Right lobe of liver (tissue), 6 donors: ENCODE measurements at regions not wholly inside any gene's neighbourhood (a gene's known extent, or its start where the extent isn't known, plus 50 kb on each side); places are given as distances from the start of the nearest gene placed in this dataset.
"Not testable (repeated sequence)": the region's sequence is repeated elsewhere in the genome, so short reads cannot be mapped to it uniquely, and the experiment has no call there.

ENCODE experiments used
- ATAC-seq, 4 donors: fragments of 200-7000 bp; cut with Tn5 transposase; one replicate each; pipeline ENCODE4 v1.9.1; 2020; ENCODE audit warnings: mild to moderate bottlenecking in 4 of 4, moderate library complexity in 4 of 4
- DNase-seq, 3 donors: peaks; one replicate each; pipeline ENCODE4 v3.0.0-alpha.2; 2020
- H3K27ac ChIP-seq, 3 donors: fragments of 200-600 bp; one replicate each; pipeline ENCODE4 v1.8.0; 2022
- H3K27me3 ChIP-seq, 2 donors: fragments of 200-600 bp; one replicate each; pipeline ENCODE4 v1.8.0; 2022
- H3K36me3 ChIP-seq, 4 donors: fragments of 200-600 bp; sonication (generic) in 1 of 4; one replicate each; pipeline versions ENCODE4 v1.5.1 to v1.8.0; 2017 to 2022; ENCODE audit warnings: control low read depth in 1 of 4
- H3K4me1 ChIP-seq, 4 donors: fragments of 200-600 bp; sonication (generic) in 1 of 4; one replicate each; pipeline versions ENCODE4 v1.5.1 to v1.8.0; 2017 to 2022; ENCODE audit warnings: control low read depth in 1 of 4
- H3K4me3 ChIP-seq, 3 donors: fragments of 200-600 bp; one replicate each; pipeline ENCODE4 v1.8.0; 2022
- H3K9me3 ChIP-seq, 4 donors: fragments of 200-600 bp; sonication (generic) in 1 of 4; one replicate each; pipeline versions ENCODE4 v1.5.1 to v1.8.0; 2017 to 2022; ENCODE audit warnings: control low read depth in 1 of 4
- POLR2A ChIP-seq: fragments of 450-650 bp; IDR thresholded peaks from one replicate; pipeline ENCODE4 v1.6.1; 2017; ENCODE audit warnings: antibody characterized with exemption, mild to moderate bottlenecking
- WGBS: methylation state at CpG from one replicate; pipeline ENCODE4 v1.1.6; 2018; ENCODE audit warnings: low coverage, low lambda C conversion rate; ENCODE audit not compliant: insufficient coverage; ENCODE audit errors: missing lambda C conversion rate; 5-methylcytosine and 5-hydroxymethylcytosine counted together
- intact Hi-C, 2 donors: fragments of 100-400 bp; cut with DNase I; formaldehyde crosslinking; loops; one replicate each; pipeline versions ENCODE4 v1.11.2 to v1.14.1; 2022
- TF ChIP-seq, protein P1 (sequence below), 4 donors: fragments of 200-600 bp in 3 of 4; fragments of 450-650 bp in 1 of 4; IDR thresholded peaks; one replicate each; pipeline versions ENCODE4 v1.5.1 to v1.8.0; 2016 to 2022; ENCODE audit warnings: antibody characterized with exemption in 4 of 4, mild to moderate bottlenecking in 2 of 4
- donor health status: DM: no; HTN: yes; CAD: no.
- donor health status: DM: no; HTN: no; CAD: no.
- donor health status: DM: no; HTN: no; CAD: no.
- donor health status: DM: no; HTN: yes; CAD: no.
- donor health status: DM: no; HTN: yes; CAD: no.

GRCh38 chr7:21338728-21339164 is 89.1 kb upstream of the SP4 start:
- Histone ChIP-seq H3K9me3 (no peaks in the 10 kb centered on the region), H3K4me1 (no peaks in the 10 kb centered on the region), H3K27me3 (no peaks in the 10 kb centered on the region), H3K27ac (no peak overlapping the region), H3K36me3 (no peaks in the 10 kb centered on the region), H3K4me3 (no peak overlapping the region)
- ATAC-seq (peak in 1 of 4 donors; percentile 35), DNase-seq (no peak)
- intact Hi-C loops: no loop called here
- 43% methylated on average over 4 of the region's 4 CpGs for WGBS
- TF ChIP-seq POLR2A: no peak
- TF ChIP-seq, protein P1, sequence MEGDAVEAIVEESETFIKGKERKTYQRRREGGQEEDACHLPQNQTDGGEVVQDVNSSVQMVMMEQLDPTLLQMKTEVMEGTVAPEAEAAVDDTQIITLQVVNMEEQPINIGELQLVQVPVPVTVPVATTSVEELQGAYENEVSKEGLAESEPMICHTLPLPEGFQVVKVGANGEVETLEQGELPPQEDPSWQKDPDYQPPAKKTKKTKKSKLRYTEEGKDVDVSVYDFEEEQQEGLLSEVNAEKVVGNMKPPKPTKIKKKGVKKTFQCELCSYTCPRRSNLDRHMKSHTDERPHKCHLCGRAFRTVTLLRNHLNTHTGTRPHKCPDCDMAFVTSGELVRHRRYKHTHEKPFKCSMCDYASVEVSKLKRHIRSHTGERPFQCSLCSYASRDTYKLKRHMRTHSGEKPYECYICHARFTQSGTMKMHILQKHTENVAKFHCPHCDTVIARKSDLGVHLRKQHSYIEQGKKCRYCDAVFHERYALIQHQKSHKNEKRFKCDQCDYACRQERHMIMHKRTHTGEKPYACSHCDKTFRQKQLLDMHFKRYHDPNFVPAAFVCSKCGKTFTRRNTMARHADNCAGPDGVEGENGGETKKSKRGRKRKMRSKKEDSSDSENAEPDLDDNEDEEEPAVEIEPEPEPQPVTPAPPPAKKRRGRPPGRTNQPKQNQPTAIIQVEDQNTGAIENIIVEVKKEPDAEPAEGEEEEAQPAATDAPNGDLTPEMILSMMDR (IDR thresholded peaks at IDR 0.05): no peak

DNA sequence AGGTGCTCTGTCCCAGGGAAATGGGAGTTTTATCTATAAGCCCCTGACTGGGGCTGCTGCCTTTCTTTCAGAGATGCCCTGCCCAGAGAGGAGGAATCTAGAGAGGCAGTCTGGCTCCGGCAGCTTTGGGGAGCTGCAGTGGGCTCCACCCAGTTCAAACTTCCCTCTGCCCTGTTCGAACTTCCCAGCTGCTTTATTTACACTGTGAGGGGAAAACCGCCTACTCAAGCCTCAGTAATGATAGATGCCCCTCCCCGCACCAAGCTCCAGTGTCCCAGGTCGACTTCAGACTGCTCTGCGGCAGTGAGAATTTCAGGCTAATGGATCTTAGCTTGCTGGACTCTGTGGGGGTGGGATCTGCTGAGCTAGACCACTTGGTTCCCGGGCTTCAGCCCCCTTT is 83.0 kb upstream of the SP4 start:
- H3K36me3 ChIP-seq, DNase-seq, H3K9me3 ChIP-seq, H3K27me3 ChIP-seq, H3K4me1 ChIP-seq, ATAC-seq, H3K4me3 ChIP-seq, intact Hi-C loops, H3K27ac ChIP-seq: not testable (repeated sequence)
- WGBS: 16% methylated on average over 6 of the region's 7 CpGs

- no peak overlapping the region for H3K4me3 ChIP-seq
- intact Hi-C loops: no loop called here
- no peaks in the 10 kb centered on the region for H3K27me3 ChIP-seq
- H3K4me1 ChIP-seq: no peaks in the 10 kb centered on the region
- TF ChIP-seq, protein P1 (IDR thresholded peaks at IDR 0.05): no peak
- TF ChIP-seq POLR2A: no peak
- no peaks in the 10 kb centered on the region for H3K36me3 ChIP-seq
- DNase-seq (no peak), ATAC-seq (no peak)
- no peak overlapping the region for H3K27ac ChIP-seq
- H3K9me3 ChIP-seq: no peaks in the 10 kb centered on the region
- 66% methylated on average over 5 of the region's 9 CpGs for WGBS
Observed at GRCh38 chr7:21345361-21345760, 82.5 kb upstream of the SP4 start.

DNA sequence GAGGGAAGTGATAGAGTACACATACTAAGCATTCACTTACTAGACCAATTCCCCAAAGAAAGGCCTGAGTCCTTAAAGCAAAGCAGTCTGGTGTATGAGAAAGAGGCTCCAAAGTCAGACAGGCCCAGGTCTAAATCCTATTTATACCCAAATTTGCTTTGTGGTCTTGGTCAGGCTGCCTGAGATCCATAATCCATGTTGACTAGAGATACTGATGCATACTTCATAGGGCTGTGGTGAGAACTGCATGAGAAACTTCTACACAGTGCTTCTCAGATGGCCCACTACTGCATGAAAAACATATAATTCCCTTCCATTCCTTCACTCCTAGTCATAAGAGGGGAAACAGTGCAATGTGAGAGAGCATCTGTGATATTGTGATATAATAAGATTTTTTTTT is 81.6 kb upstream of the SP4 start:
- Histone ChIP-seq H3K4me3 (no peak overlapping the region), H3K27ac (no peak overlapping the region), H3K4me1 (no peaks in the 10 kb centered on the region), H3K9me3 (no peaks in the 10 kb centered on the region), H3K27me3 (no peaks in the 10 kb centered on the region), H3K36me3 (no peaks in the 10 kb centered on the region)
- intact Hi-C loops: no loop called here
- DNase-seq (no peak), ATAC-seq (no peak)
- TF ChIP-seq, protein P1 (IDR thresholded peaks at IDR 0.05): no peak
- TF ChIP-seq POLR2A: no peak

- no peaks in the 10 kb centered on the region for H3K4me1 ChIP-seq
- H3K27ac ChIP-seq: no peak overlapping the region
- H3K9me3 ChIP-seq: no peaks in the 10 kb centered on the region
- TF ChIP-seq, protein P1 (IDR thresholded peaks at IDR 0.05): no peak
- no peak for TF ChIP-seq POLR2A
- H3K4me3 ChIP-seq: no peak overlapping the region
- H3K27me3 ChIP-seq: no peaks in the 10 kb centered on the region
- H3K36me3 ChIP-seq: no peaks in the 10 kb centered on the region
- DNase-seq (no peak), ATAC-seq (peak in 3 of 4 donors; percentile 43 to 69 (median 61))
- WGBS: 49% methylated on average over 4 of the region's 4 CpGs
- intact Hi-C loops: no loop called here
Observed at GRCh38 chr7:21352540-21353387, 75.1 kb upstream of the SP4 start.
